ENCODE measurements at regions not wholly inside any gene's neighbourhood (a gene's known extent, or its start where the extent isn't known, plus 50 kb on each side); places are given as distances from the start of the nearest gene placed in this dataset.

- no peak overlapping the region for H3K4me2 ChIP-seq (ENCODE audit: low read length)
- no peaks in the 10 kb centered on the region for H3F3A ChIP-seq (ENCODE audit: low read length, unreplicated experiment)
- intact Hi-C loops (cut with micrococcal nuclease) = no loop called here
- ATAC-seq = no peak
- BruUV-seq (replicated peaks) = no TSS peak
- H3K36me3 ChIP-seq (ENCODE audit: low read depth, low read length) = no peaks in the 10 kb centered on the region
- no peak overlapping the region for H2AFZ ChIP-seq (ENCODE audit: low read length)
- no peaks in the 10 kb centered on the region for H4K20me1 ChIP-seq (ENCODE audit: low read length)
- H3K27ac ChIP-seq (ENCODE audit: low read length) = no peak overlapping the region
- H3K9me2 ChIP-seq (replicated peaks; ENCODE audit: low read length) = no peaks in the 10 kb centered on the region
- no peaks in the 10 kb centered on the region for H3K4me1 ChIP-seq (ENCODE audit: insufficient read depth, low read length)
- H3K9ac ChIP-seq (ENCODE audit: low read length) = no peak overlapping the region
- no peaks in the 10 kb centered on the region for H3K79me2 ChIP-seq (ENCODE audit: low read length)
- DNase-seq = peak; percentile 20
- H3K9me3 ChIP-seq (ENCODE audit: low read length) = no peaks in the 10 kb centered on the region
- H3K27me3 ChIP-seq (ENCODE audit: low read length) = no peaks in the 10 kb centered on the region
- H3K4me3 ChIP-seq (ENCODE audit: low read length) = no peak overlapping the region
- CTCF ChIA-PET = no interaction called here
- POLR2A ChIA-PET (ENCODE audit: unreplicated experiment) = no interaction called here
- no peak for TF ChIP-seq EZH2 (IDR thresholded peaks at IDR 0.05; ENCODE audit: low read length, unreplicated experiment)
- TF ChIP-seq CTCF (conservative IDR thresholded peaks at IDR 0.05; ENCODE audit: low read depth, low read length) = no peak
- no peak for TF ChIP-seq EZH2phosphoT487 (IDR thresholded peaks at IDR 0.05; ENCODE audit: borderline replicate concordance, low read length)
These were observed 440.4 kb downstream of the CCDC85A start for GRCh38 chr2:56624181-56624580.

GRCh38 chr2:56626927-56627326 is 443.1 kb downstream of the CCDC85A start:
- no peaks in the 10 kb centered on the region for H3F3A ChIP-seq (ENCODE audit: low read length, unreplicated experiment)
- no peaks in the 10 kb centered on the region for H4K20me1 ChIP-seq (ENCODE audit: low read length)
- H3K36me3 ChIP-seq (ENCODE audit: low read depth, low read length) = no peaks in the 10 kb centered on the region
- ChIA-PET CTCF (no interaction called here), POLR2A (ENCODE audit: unreplicated experiment) (no interaction called here)
- H3K9me2 ChIP-seq (replicated peaks; ENCODE audit: low read length) = no peaks in the 10 kb centered on the region
- intact Hi-C loops (cut with micrococcal nuclease) = no loop called here
- H3K27ac ChIP-seq (ENCODE audit: low read length) = no peak overlapping the region
- no peaks in the 10 kb centered on the region for H3K27me3 ChIP-seq (ENCODE audit: low read length)
- H3K9ac ChIP-seq (ENCODE audit: low read length) = no peak overlapping the region
- H3K4me1 ChIP-seq (ENCODE audit: insufficient read depth, low read length) = no peaks in the 10 kb centered on the region
- TF ChIP-seq CTCF (conservative IDR thresholded peaks at IDR 0.05; ENCODE audit: low read depth, low read length) (no peak), EZH2phosphoT487 (IDR thresholded peaks at IDR 0.05; ENCODE audit: borderline replicate concordance, low read length) (no peak), EZH2 (IDR thresholded peaks at IDR 0.05; ENCODE audit: low read length, unreplicated experiment) (no peak)
- no peak for DNase-seq
- no peak overlapping the region for H3K4me3 ChIP-seq (ENCODE audit: low read length)
- no peak overlapping the region for H2AFZ ChIP-seq (ENCODE audit: low read length)
- BruUV-seq (replicated peaks) = no TSS peak
- no peak overlapping the region for H3K4me2 ChIP-seq (ENCODE audit: low read length)
- no peaks in the 10 kb centered on the region for H3K9me3 ChIP-seq (ENCODE audit: low read length)
- H3K79me2 ChIP-seq (ENCODE audit: low read length) = no peaks in the 10 kb centered on the region
- ATAC-seq = no peak

GRCh38 chr2:56630286-56630685 is 446.5 kb downstream of the CCDC85A start:
- ATAC-seq = no peak
- ChIA-PET CTCF (interaction anchor here (0.5 kb wide), 1 partner anchor 101 kb away, joined by 3 read pairs; no protein-coding TSS in a partner anchor), POLR2A (ENCODE audit: unreplicated experiment) (no interaction called here)
- no TSS peak for BruUV-seq (replicated peaks)
- Histone ChIP-seq H3K27me3 (ENCODE audit: low read length) (no peaks in the 10 kb centered on the region), H3K27ac (ENCODE audit: low read length) (no peak overlapping the region), H3K4me2 (ENCODE audit: low read length) (no peak overlapping the region), H3K79me2 (ENCODE audit: low read length) (no peaks in the 10 kb centered on the region), H3K4me1 (ENCODE audit: insufficient read depth, low read length) (no peaks in the 10 kb centered on the region), H3F3A (ENCODE audit: low read length, unreplicated experiment) (no peaks in the 10 kb centered on the region), H3K36me3 (ENCODE audit: low read depth, low read length) (no peaks in the 10 kb centered on the region), H3K9me3 (ENCODE audit: low read length) (no peaks in the 10 kb centered on the region), H2AFZ (ENCODE audit: low read length) (no peak overlapping the region), H3K9ac (ENCODE audit: low read length) (no peak overlapping the region), H4K20me1 (ENCODE audit: low read length) (no peaks in the 10 kb centered on the region), H3K4me3 (ENCODE audit: low read length) (no peak overlapping the region), H3K9me2 (replicated peaks; ENCODE audit: low read length) (no peaks in the 10 kb centered on the region)
- DNase-seq = no peak
- no peak for TF ChIP-seq EZH2 (IDR thresholded peaks at IDR 0.05; ENCODE audit: low read length, unreplicated experiment)
- TF ChIP-seq CTCF (conservative IDR thresholded peaks at IDR 0.05; ENCODE audit: low read depth, low read length) = no peak
- no peak for TF ChIP-seq EZH2phosphoT487 (IDR thresholded peaks at IDR 0.05; ENCODE audit: borderline replicate concordance, low read length)
- intact Hi-C loops (cut with micrococcal nuclease) = no loop called here
